H1 (cell line): ENCODE measurements at regions not wholly inside any gene's neighbourhood (a gene's known extent, or its start where the extent isn't known, plus 50 kb on each side); places are given as distances from the start of the nearest gene placed in this dataset.
A peak's percentile ranks its signal among the peaks of the same experiment; 100 is the strongest.

Experiments used
- CTCF ChIA-PET: fragments of 300-600 bp; sonication (Branson Sonifier 250); formaldehyde crosslinking; loops from one replicate; lab custom pipeline; 2021; ENCODE audit not compliant: partially characterized antibody; lab: Charles Lee
- POLR2A ChIA-PET: fragments of 300-600 bp; sonication (Branson Sonifier 250); formaldehyde crosslinking; loops from one replicate; lab custom pipeline; 2021; ENCODE audit warnings: inconsistent platforms; ENCODE audit not compliant: partially characterized antibody; lab: Charles Lee
- DNase-seq, 2 experiments: peaks; one replicate each; pipeline versions ENCODE4 v3.0.0 to v3.0.0-alpha.2; 2010 to 2022; ENCODE audit warnings: low spot score in 2 of 2, low read depth in 1 of 2, mixed read lengths in 1 of 2
- FAIRE-seq: peaks from 2 replicates; lab custom pipeline; 2011; peaks lifted over from hg19 to GRCh38; lab: Jason Lieb, UNC
- H2AFZ ChIP-seq: 2 replicates; pipeline ENCODE4 v1.8.1; 2012; ENCODE audit warnings: low read length, inconsistent platforms
- H2AK5ac ChIP-seq: 2 replicates; pipeline ENCODE4 v1.6.1; 2013; ENCODE audit warnings: low read depth, low read length
- H2BK120ac ChIP-seq: replicated peaks from 2 replicates; pipeline ENCODE3; 2013; ENCODE audit warnings: low read depth, low read length, inconsistent platforms
- H2BK12ac ChIP-seq: 2 replicates; pipeline ENCODE4 v1.6.1; 2013; ENCODE audit warnings: low read depth, low read length
- H2BK15ac ChIP-seq: 2 replicates; pipeline ENCODE4 v1.6.1; 2013; ENCODE audit warnings: low read length
- H2BK20ac ChIP-seq: 2 replicates; pipeline ENCODE4 v1.6.1; 2013; ENCODE audit warnings: low read length
- H2BK5ac ChIP-seq: 2 replicates; pipeline ENCODE4 v1.6.1; 2013; ENCODE audit warnings: low read depth, low read length
- H3K14ac ChIP-seq: 2 replicates; pipeline ENCODE4 v1.6.1; 2013; ENCODE audit warnings: inconsistent platforms; ENCODE audit not compliant: insufficient read length
- H3K18ac ChIP-seq: 2 replicates; pipeline ENCODE4 v1.6.1; 2013; ENCODE audit warnings: low read length; ENCODE audit errors: extremely low read depth
- H3K23ac ChIP-seq: 2 replicates; pipeline ENCODE4 v1.6.1; 2013; ENCODE audit warnings: inconsistent platforms; ENCODE audit not compliant: insufficient read length
- H3K23me2 ChIP-seq: 2 replicates; pipeline ENCODE4 v1.6.1; 2013; ENCODE audit warnings: low read depth, low read length
- H3K27ac ChIP-seq: 2 replicates; pipeline ENCODE4 v1.6.1; 2011; ENCODE audit warnings: low read depth, low read length, inconsistent platforms
- H3K27me3 ChIP-seq, 4 experiments: replicated peaks in 1 of 4; 1 replicate in 1 of 4; 2 replicates in 3 of 4; pipeline versions ENCODE4 v1.6.1 to v1.8.1; 2011 to 2013; ENCODE audit warnings: low read length in 3 of 4, mild to moderate bottlenecking in 3 of 4, inconsistent platforms in 2 of 4, mixed read lengths in 2 of 4, moderate library complexity in 1 of 4; ENCODE audit not compliant: control insufficient read depth in 3 of 4, insufficient read depth in 3 of 4; ENCODE audit errors: extremely low read depth in 1 of 4
- H3K36me3 ChIP-seq, 4 experiments: 2 replicates each; pipeline versions ENCODE4 v1.6.1 to v1.8.1; 2011 to 2013; ENCODE audit warnings: mild to moderate bottlenecking in 4 of 4, low read length in 3 of 4, moderate library complexity in 2 of 4, control low read depth in 1 of 4, inconsistent platforms in 1 of 4; ENCODE audit not compliant: insufficient read depth in 4 of 4, control insufficient read depth in 2 of 4
- H3K4ac ChIP-seq: replicated peaks from 2 replicates; pipeline ENCODE3; 2013; ENCODE audit warnings: low read length, low read depth, mixed read lengths, inconsistent platforms; ENCODE audit not compliant: insufficient read length
- H3K4me1 ChIP-seq, 4 experiments: replicated peaks in 1 of 4; 1 replicate in 1 of 4; 2 replicates in 3 of 4; pipeline versions ENCODE4 v1.6.1 to v1.8.1; 2011 to 2013; ENCODE audit warnings: low read length in 3 of 4, inconsistent platforms in 2 of 4, mixed read lengths in 1 of 4; ENCODE audit not compliant: insufficient read depth in 4 of 4, control insufficient read depth in 3 of 4
- H3K4me2 ChIP-seq, 2 experiments: 2 replicates each; pipeline versions ENCODE4 v1.6.1 to v1.8.1; 2011 to 2013; ENCODE audit warnings: low read depth in 2 of 2, low read length in 2 of 2, control low read depth in 1 of 2, inconsistent platforms in 1 of 2, mild to moderate bottlenecking in 1 of 2; ENCODE audit not compliant: insufficient read depth in 1 of 2
- H3K4me3 ChIP-seq, 4 experiments: fragments of 200-600, 300-600 bp in 1 of 4; sonication (generic), shearing (Covaris generic), sonication (Bioruptor Twin) in 1 of 4; 2 replicates each; pipeline versions ENCODE4 v1.5.1 to v1.8.1; 2011 to 2016; ENCODE audit warnings: low read length in 4 of 4, low read depth in 3 of 4, control low read depth in 2 of 4, inconsistent platforms in 2 of 4, mild to moderate bottlenecking in 2 of 4, mixed read lengths in 1 of 4, moderate library complexity in 1 of 4; ENCODE audit not compliant: insufficient read depth in 2 of 4; ENCODE audit errors: extremely low read depth in 1 of 4
- H3K56ac ChIP-seq: replicated peaks from 2 replicates; pipeline ENCODE3; 2013; ENCODE audit warnings: low read depth, mild to moderate bottlenecking, mixed read lengths, low read length, inconsistent platforms; ENCODE audit not compliant: insufficient read length
- H3K79me1 ChIP-seq: 2 replicates; pipeline ENCODE4 v1.6.1; 2013; ENCODE audit warnings: low read depth, low read length, control low read depth
- H3K79me2 ChIP-seq, 2 experiments: 2 replicates each; pipeline versions ENCODE4 v1.6.1 to v1.8.1; 2012 to 2013; ENCODE audit warnings: low read length in 2 of 2, mild to moderate bottlenecking in 2 of 2, inconsistent platforms in 1 of 2; ENCODE audit not compliant: insufficient read depth in 2 of 2, control insufficient read depth in 1 of 2
- H3K9ac ChIP-seq, 4 experiments: replicated peaks in 1 of 4; 1 replicate in 1 of 4; 2 replicates in 3 of 4; pipeline versions ENCODE4 v1.6.1 to v1.8.1; 2011 to 2013; ENCODE audit warnings: low read depth in 3 of 4, low read length in 3 of 4, control low read depth in 2 of 4, mild to moderate bottlenecking in 2 of 4, moderate library complexity in 2 of 4, inconsistent platforms in 1 of 4; ENCODE audit errors: extremely low read depth in 1 of 4
- H3K9me3 ChIP-seq, 2 experiments: 2 replicates each; pipeline versions ENCODE4 v1.6.1 to v1.8.1; 2012 to 2013; ENCODE audit warnings: mild to moderate bottlenecking in 2 of 2, moderate library complexity in 2 of 2, control low read depth in 1 of 2, inconsistent platforms in 1 of 2, low read depth in 1 of 2, low read length in 1 of 2, mixed read lengths in 1 of 2; ENCODE audit not compliant: insufficient read depth in 2 of 2
- H4K20me1 ChIP-seq, 2 experiments: replicated peaks in 1 of 2; 2 replicates each; pipeline versions ENCODE3 to v1.8.1; 2011 to 2013; ENCODE audit warnings: inconsistent platforms in 2 of 2, low read length in 2 of 2, mild to moderate bottlenecking in 1 of 2; ENCODE audit not compliant: insufficient read depth in 2 of 2, control insufficient read depth in 1 of 2
- H4K5ac ChIP-seq: 2 replicates; pipeline ENCODE4 v1.6.1; 2013; ENCODE audit warnings: low read length, low read depth, mixed read lengths, inconsistent platforms; ENCODE audit not compliant: insufficient read length
- H4K8ac ChIP-seq: 2 replicates; pipeline ENCODE4 v1.8.0; 2013; ENCODE audit warnings: mild to moderate bottlenecking, moderate library complexity, low read length, inconsistent platforms; ENCODE audit not compliant: insufficient read depth; ENCODE audit errors: extremely low read depth
- H4K91ac ChIP-seq: replicated peaks from 2 replicates; pipeline ENCODE3; 2013; ENCODE audit warnings: low read length, mixed read lengths, inconsistent platforms; ENCODE audit not compliant: insufficient read length
- CBX8 ChIP-seq: fragments of 300-800, 300-1000 bp; sonication (generic); IDR thresholded peaks from 2 replicates; pipeline ENCODE4 v1.7.1; 2016; ENCODE audit warnings: low read depth, low read length, borderline replicate concordance
- EP300 ChIP-seq, 2 experiments: IDR thresholded peaks; 1 replicate in 1 of 2; 2 replicates in 1 of 2; pipeline ENCODE4 v1.6.1; 2011 to 2012; ENCODE audit warnings: low read depth in 2 of 2, low read length in 2 of 2, mild to moderate bottlenecking in 2 of 2, borderline replicate concordance in 1 of 2, inconsistent platforms in 1 of 2, moderate library complexity in 1 of 2
- GABPA ChIP-seq: IDR thresholded peaks from 2 replicates; pipeline ENCODE4 v1.6.1; 2011; ENCODE audit warnings: mild to moderate bottlenecking, low read length, moderate library complexity, borderline replicate concordance; ENCODE audit not compliant: insufficient read depth
- POLR2AphosphoS5 ChIP-seq: IDR thresholded peaks from 2 replicates; pipeline ENCODE4 v1.6.1; 2011; ENCODE audit warnings: low read depth, low read length
- POU5F1 ChIP-seq: IDR thresholded peaks from 2 replicates; pipeline ENCODE4 v1.6.1; 2011; ENCODE audit warnings: low read depth, mild to moderate bottlenecking, low read length, moderate library complexity
- RFX5 ChIP-seq: IDR thresholded peaks from 2 replicates; pipeline ENCODE4 v1.6.1; 2011; ENCODE audit warnings: low read depth, low read length, improper control_type of control experiment, borderline replicate concordance
- RNF2 ChIP-seq: fragments of 200-900, 300-1000 bp; sonication (generic); IDR thresholded peaks from 2 replicates; pipeline ENCODE4 v1.7.1; 2016; ENCODE audit warnings: borderline replicate concordance, low read depth, mild to moderate bottlenecking, antibody characterized with exemption, low read length; ENCODE audit not compliant: poor library complexity, severe bottlenecking; ENCODE audit errors: missing control alignments
- SIN3A ChIP-seq, 2 experiments: IDR thresholded peaks in 1 of 2; conservative IDR thresholded peaks in 1 of 2; 2 replicates each; pipeline ENCODE4 v1.6.1; 2011 to 2012; ENCODE audit warnings: low read length in 2 of 2, improper control_type of control experiment in 1 of 2, low read depth in 1 of 2, mild to moderate bottlenecking in 1 of 2
- TAF1 ChIP-seq: IDR thresholded peaks from 2 replicates; pipeline ENCODE4 v1.6.1; 2011; ENCODE audit warnings: mild to moderate bottlenecking, low read depth, low read length
- WGBS, 2 experiments: shearing (Covaris generic) in 1 of 2; methylation state at CpG; one replicate each; pipeline versions ENCODE4 v1.1.6 to v1.1.7; 2013 to 2015; ENCODE audit warnings: low lambda C conversion rate in 2 of 2, mixed read lengths in 2 of 2, inconsistent platforms in 1 of 2, low coverage in 1 of 2, missing lambda C conversion rate in 1 of 2; ENCODE audit not compliant: insufficient replicate concordance in 2 of 2, insufficient coverage in 1 of 2, insufficient read length in 1 of 2; ENCODE audit errors: extremely low coverage in 1 of 2, missing lambda C conversion rate in 1 of 2; 5-methylcytosine and 5-hydroxymethylcytosine counted together
- TF ChIP-seq, protein P1 (sequence below): IDR thresholded peaks from 2 replicates; pipeline ENCODE4 v1.6.1; 2012; ENCODE audit warnings: inconsistent platforms

DNA sequence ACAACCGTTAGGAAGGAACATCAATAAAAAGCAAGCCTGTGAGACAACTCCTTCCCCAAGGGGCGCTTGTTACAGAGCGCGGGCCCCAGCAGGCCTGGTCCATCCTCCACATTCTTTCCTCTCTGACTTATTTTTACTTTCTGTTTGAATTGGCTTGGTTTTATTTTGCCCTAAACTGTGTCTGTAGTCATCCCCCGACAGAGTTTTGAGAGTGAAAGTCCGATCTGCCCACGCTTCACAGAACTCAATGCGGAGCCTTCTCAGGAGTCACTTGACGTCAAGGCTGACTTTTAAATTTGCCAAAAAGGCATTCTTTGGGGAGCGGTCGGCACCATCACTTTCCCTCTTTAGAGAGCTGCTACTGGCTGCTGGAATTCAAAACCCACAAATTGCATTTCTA, 150.1 kb upstream of the KLF6 start:
- Histone ChIP-seq H2AK5ac (no peak overlapping the region), H4K5ac (no peak overlapping the region), H2BK20ac (no peak overlapping the region), H3K9ac (no peak overlapping the region), H2BK15ac (no peak overlapping the region), H4K91ac (no peak overlapping the region), H3K4ac (no peak overlapping the region), H3K79me1 (no peaks in the 10 kb centered on the region), H4K8ac (no peak overlapping the region), H2BK120ac (no peak overlapping the region), H3K27me3 (no peaks in the 10 kb centered on the region), H3K18ac (no peak overlapping the region), H3K4me2 (no peak overlapping the region), H3K4me3 (no peak overlapping the region), H3K56ac (no peak overlapping the region), H4K20me1 (no peaks in the 10 kb centered on the region), H3K14ac (no peak overlapping the region), H3K9me3 (no peaks in the 10 kb centered on the region), H3K4me1 (peaks cover 0 to 3% (median 0%) of the 10 kb centered on the region in 4 experiments; a peak in 1 of 7 replicates), H3K27ac (no peak overlapping the region), H3K79me2 (no peaks in the 10 kb centered on the region), H2BK12ac (no peak overlapping the region), H2AFZ (0 out of 2 replicates have a peak overlapping the region, but pooled peaks have one; percentile 1), H3K36me3 (no peaks in the 10 kb centered on the region), H3K23ac (no peak overlapping the region), H2BK5ac (no peak overlapping the region), H3K23me2 (no peaks in the 10 kb centered on the region)
- TF ChIP-seq CBX8 = no peak
- no peak for TF ChIP-seq RNF2
- TF ChIP-seq POU5F1 = no peak
- no peak for TF ChIP-seq GABPA
- TF ChIP-seq, protein P1, sequence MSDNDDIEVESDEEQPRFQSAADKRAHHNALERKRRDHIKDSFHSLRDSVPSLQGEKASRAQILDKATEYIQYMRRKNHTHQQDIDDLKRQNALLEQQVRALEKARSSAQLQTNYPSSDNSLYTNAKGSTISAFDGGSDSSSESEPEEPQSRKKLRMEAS = no peak
- TF ChIP-seq TAF1 = no peak
- no peak for TF ChIP-seq EP300 (IDR thresholded peaks at IDR 0.05; ENCODE audit: borderline replicate concordance in 1 of 2, low read depth in 2 of 2, low read length in 2 of 2)
- TF ChIP-seq RFX5 = no peak
- no peak for TF ChIP-seq SIN3A (conservative IDR thresholded peaks at IDR 0.05 in 1 of 2, IDR thresholded peaks at IDR 0.05 in 1 of 2; ENCODE audit: low read depth in 1 of 2, low read length in 2 of 2)
- TF ChIP-seq POLR2AphosphoS5 = no peak
- no peak for FAIRE-seq
- ChIA-PET POLR2A (no interaction called here), CTCF (no interaction called here)
- no peak for DNase-seq
- whole genome bisulfite sequencing, 2 experiments = 84% methylated on average over 11 of the region's 11 CpGs; no CpG with 5 or more reads in 1 of the 2 experiments
